ENCODE measurements at regions not wholly inside any gene's neighbourhood (a gene's known extent, or its start where the extent isn't known, plus 50 kb on each side); places are given as distances from the start of the nearest gene placed in this dataset.

GRCh38 chr15:81575436-81576123 is 201.6 kb upstream of the TMC3 start (continued):
- no peak for TF ChIP-seq ZNF462 (CRISPR knock-in tag; IDR thresholded peaks at IDR 0.05)
- TF ChIP-seq ETS1 (IDR thresholded peaks at IDR 0.05), result no peak
- no peak for TF ChIP-seq ZNF331 (CRISPR knock-in tag; IDR thresholded peaks at IDR 0.05; ENCODE audit: low read depth)
- TF ChIP-seq CTCF (conservative IDR thresholded peaks at IDR 0.05; ENCODE audit: low read depth in 2 of 2), result no peak

Data from GM23338 (cell line).